H1 (cell line): ENCODE measurements at regions not wholly inside any gene's neighbourhood (a gene's known extent, or its start where the extent isn't known, plus 50 kb on each side); places are given as distances from the start of the nearest gene placed in this dataset.

Source experiments
- CTCF ChIA-PET: fragments of 300-600 bp; sonication (Branson Sonifier 250); formaldehyde crosslinking; loops from one replicate; lab custom pipeline; 2021; ENCODE audit not compliant: partially characterized antibody; lab: Charles Lee
- POLR2A ChIA-PET: fragments of 300-600 bp; sonication (Branson Sonifier 250); formaldehyde crosslinking; loops from one replicate; lab custom pipeline; 2021; ENCODE audit warnings: inconsistent platforms; ENCODE audit not compliant: partially characterized antibody; lab: Charles Lee
- DNase-seq, 2 experiments: peaks; one replicate each; pipeline versions ENCODE4 v3.0.0 to v3.0.0-alpha.2; 2010 to 2022; ENCODE audit warnings: low spot score in 2 of 2, low read depth in 1 of 2, mixed read lengths in 1 of 2
- FAIRE-seq: peaks from 2 replicates; lab custom pipeline; 2011; peaks lifted over from hg19 to GRCh38; lab: Jason Lieb, UNC
- H2AFZ ChIP-seq: 2 replicates; pipeline ENCODE4 v1.8.1; 2012; ENCODE audit warnings: low read length, inconsistent platforms
- H2AK5ac ChIP-seq: 2 replicates; pipeline ENCODE4 v1.6.1; 2013; ENCODE audit warnings: low read depth, low read length
- H2BK120ac ChIP-seq: replicated peaks from 2 replicates; pipeline ENCODE3; 2013; ENCODE audit warnings: low read depth, low read length, inconsistent platforms
- H2BK12ac ChIP-seq: 2 replicates; pipeline ENCODE4 v1.6.1; 2013; ENCODE audit warnings: low read depth, low read length
- H2BK15ac ChIP-seq: 2 replicates; pipeline ENCODE4 v1.6.1; 2013; ENCODE audit warnings: low read length
- H2BK20ac ChIP-seq: 2 replicates; pipeline ENCODE4 v1.6.1; 2013; ENCODE audit warnings: low read length
- H2BK5ac ChIP-seq: 2 replicates; pipeline ENCODE4 v1.6.1; 2013; ENCODE audit warnings: low read depth, low read length
- H3K14ac ChIP-seq: 2 replicates; pipeline ENCODE4 v1.6.1; 2013; ENCODE audit warnings: inconsistent platforms; ENCODE audit not compliant: insufficient read length
- H3K18ac ChIP-seq: 2 replicates; pipeline ENCODE4 v1.6.1; 2013; ENCODE audit warnings: low read length; ENCODE audit errors: extremely low read depth
- H3K23ac ChIP-seq: 2 replicates; pipeline ENCODE4 v1.6.1; 2013; ENCODE audit warnings: inconsistent platforms; ENCODE audit not compliant: insufficient read length
- H3K23me2 ChIP-seq: 2 replicates; pipeline ENCODE4 v1.6.1; 2013; ENCODE audit warnings: low read depth, low read length
- H3K27ac ChIP-seq: 2 replicates; pipeline ENCODE4 v1.6.1; 2011; ENCODE audit warnings: low read depth, low read length, inconsistent platforms
- H3K27me3 ChIP-seq, 4 experiments: replicated peaks in 1 of 4; 1 replicate in 1 of 4; 2 replicates in 3 of 4; pipeline versions ENCODE4 v1.6.1 to v1.8.1; 2011 to 2013; ENCODE audit warnings: low read length in 3 of 4, mild to moderate bottlenecking in 3 of 4, inconsistent platforms in 2 of 4, mixed read lengths in 2 of 4, moderate library complexity in 1 of 4; ENCODE audit not compliant: control insufficient read depth in 3 of 4, insufficient read depth in 3 of 4; ENCODE audit errors: extremely low read depth in 1 of 4
- H3K36me3 ChIP-seq, 4 experiments: 2 replicates each; pipeline versions ENCODE4 v1.6.1 to v1.8.1; 2011 to 2013; ENCODE audit warnings: mild to moderate bottlenecking in 4 of 4, low read length in 3 of 4, moderate library complexity in 2 of 4, control low read depth in 1 of 4, inconsistent platforms in 1 of 4; ENCODE audit not compliant: insufficient read depth in 4 of 4, control insufficient read depth in 2 of 4
- H3K4ac ChIP-seq: replicated peaks from 2 replicates; pipeline ENCODE3; 2013; ENCODE audit warnings: low read length, low read depth, mixed read lengths, inconsistent platforms; ENCODE audit not compliant: insufficient read length
- H3K4me1 ChIP-seq, 4 experiments: replicated peaks in 1 of 4; 1 replicate in 1 of 4; 2 replicates in 3 of 4; pipeline versions ENCODE4 v1.6.1 to v1.8.1; 2011 to 2013; ENCODE audit warnings: low read length in 3 of 4, inconsistent platforms in 2 of 4, mixed read lengths in 1 of 4; ENCODE audit not compliant: insufficient read depth in 4 of 4, control insufficient read depth in 3 of 4
- H3K4me2 ChIP-seq, 2 experiments: 2 replicates each; pipeline versions ENCODE4 v1.6.1 to v1.8.1; 2011 to 2013; ENCODE audit warnings: low read depth in 2 of 2, low read length in 2 of 2, control low read depth in 1 of 2, inconsistent platforms in 1 of 2, mild to moderate bottlenecking in 1 of 2; ENCODE audit not compliant: insufficient read depth in 1 of 2
- H3K4me3 ChIP-seq, 4 experiments: fragments of 200-600, 300-600 bp in 1 of 4; sonication (generic), shearing (Covaris generic), sonication (Bioruptor Twin) in 1 of 4; 2 replicates each; pipeline versions ENCODE4 v1.5.1 to v1.8.1; 2011 to 2016; ENCODE audit warnings: low read length in 4 of 4, low read depth in 3 of 4, control low read depth in 2 of 4, inconsistent platforms in 2 of 4, mild to moderate bottlenecking in 2 of 4, mixed read lengths in 1 of 4, moderate library complexity in 1 of 4; ENCODE audit not compliant: insufficient read depth in 2 of 4; ENCODE audit errors: extremely low read depth in 1 of 4
- H3K56ac ChIP-seq: replicated peaks from 2 replicates; pipeline ENCODE3; 2013; ENCODE audit warnings: low read depth, mild to moderate bottlenecking, mixed read lengths, low read length, inconsistent platforms; ENCODE audit not compliant: insufficient read length
- H3K79me1 ChIP-seq: 2 replicates; pipeline ENCODE4 v1.6.1; 2013; ENCODE audit warnings: low read depth, low read length, control low read depth
- H3K79me2 ChIP-seq, 2 experiments: 2 replicates each; pipeline versions ENCODE4 v1.6.1 to v1.8.1; 2012 to 2013; ENCODE audit warnings: low read length in 2 of 2, mild to moderate bottlenecking in 2 of 2, inconsistent platforms in 1 of 2; ENCODE audit not compliant: insufficient read depth in 2 of 2, control insufficient read depth in 1 of 2
- H3K9ac ChIP-seq, 4 experiments: replicated peaks in 1 of 4; 1 replicate in 1 of 4; 2 replicates in 3 of 4; pipeline versions ENCODE4 v1.6.1 to v1.8.1; 2011 to 2013; ENCODE audit warnings: low read depth in 3 of 4, low read length in 3 of 4, control low read depth in 2 of 4, mild to moderate bottlenecking in 2 of 4, moderate library complexity in 2 of 4, inconsistent platforms in 1 of 4; ENCODE audit errors: extremely low read depth in 1 of 4
- H3K9me3 ChIP-seq, 2 experiments: 2 replicates each; pipeline versions ENCODE4 v1.6.1 to v1.8.1; 2012 to 2013; ENCODE audit warnings: mild to moderate bottlenecking in 2 of 2, moderate library complexity in 2 of 2, control low read depth in 1 of 2, inconsistent platforms in 1 of 2, low read depth in 1 of 2, low read length in 1 of 2, mixed read lengths in 1 of 2; ENCODE audit not compliant: insufficient read depth in 2 of 2
- H4K20me1 ChIP-seq, 2 experiments: replicated peaks in 1 of 2; 2 replicates each; pipeline versions ENCODE3 to v1.8.1; 2011 to 2013; ENCODE audit warnings: inconsistent platforms in 2 of 2, low read length in 2 of 2, mild to moderate bottlenecking in 1 of 2; ENCODE audit not compliant: insufficient read depth in 2 of 2, control insufficient read depth in 1 of 2
- H4K5ac ChIP-seq: 2 replicates; pipeline ENCODE4 v1.6.1; 2013; ENCODE audit warnings: low read length, low read depth, mixed read lengths, inconsistent platforms; ENCODE audit not compliant: insufficient read length
- H4K8ac ChIP-seq: 2 replicates; pipeline ENCODE4 v1.8.0; 2013; ENCODE audit warnings: mild to moderate bottlenecking, moderate library complexity, low read length, inconsistent platforms; ENCODE audit not compliant: insufficient read depth; ENCODE audit errors: extremely low read depth
- H4K91ac ChIP-seq: replicated peaks from 2 replicates; pipeline ENCODE3; 2013; ENCODE audit warnings: low read length, mixed read lengths, inconsistent platforms; ENCODE audit not compliant: insufficient read length
- CHD1 ChIP-seq: IDR thresholded peaks from 2 replicates; pipeline ENCODE4 v1.6.1; 2012; ENCODE audit warnings: low read depth, low read length, improper control_type of control experiment
- EZH2 ChIP-seq: fragments of 200-600 bp; sonication (generic); IDR thresholded peaks from 2 replicates; pipeline ENCODE4 v1.7.1; 2012; ENCODE audit warnings: low read depth, mild to moderate bottlenecking, moderate library complexity, low read length, inconsistent platforms; ENCODE audit not compliant: severe bottlenecking
- HDAC2 ChIP-seq, 2 experiments: fragments of 300-600 bp in 1 of 2; sonication (generic) in 1 of 2; IDR thresholded peaks; 2 replicates each; pipeline ENCODE4 v1.6.1; 2011 to 2012; ENCODE audit warnings: low read depth in 2 of 2, low read length in 2 of 2, mild to moderate bottlenecking in 2 of 2, moderate library complexity in 2 of 2, borderline replicate concordance in 1 of 2, inconsistent platforms in 1 of 2
- MAFK ChIP-seq: IDR thresholded peaks from 2 replicates; pipeline ENCODE4 v1.6.1; 2012; ENCODE audit warnings: low read depth, mild to moderate bottlenecking, improper control_type of control experiment, low read length
- MAX ChIP-seq: IDR thresholded peaks from 2 replicates; pipeline ENCODE4 v1.6.1; 2012; ENCODE audit warnings: inconsistent platforms
- NRF1 ChIP-seq: IDR thresholded peaks from 2 replicates; pipeline ENCODE4 v1.6.1; 2011; ENCODE audit warnings: mild to moderate bottlenecking, low read depth, low read length, improper control_type of control experiment
- RBBP5 ChIP-seq: IDR thresholded peaks from 2 replicates; pipeline ENCODE4 v1.7.1; 2012; ENCODE audit warnings: low read depth, mild to moderate bottlenecking, inconsistent platforms, low read length, moderate library complexity, borderline replicate concordance
- RXRA ChIP-seq: IDR thresholded peaks from 2 replicates; pipeline ENCODE4 v1.6.1; 2011; ENCODE audit warnings: low read depth, mild to moderate bottlenecking, low read length, moderate library complexity; ENCODE audit not compliant: insufficient read depth
- SIX5 ChIP-seq: IDR thresholded peaks from 2 replicates; pipeline ENCODE4 v1.6.1; 2011; ENCODE audit warnings: mild to moderate bottlenecking, low read depth, low read length
- SP1 ChIP-seq: IDR thresholded peaks from 2 replicates; pipeline ENCODE4 v1.6.1; 2011; ENCODE audit warnings: low read depth, low read length
- SP4 ChIP-seq: IDR thresholded peaks from 2 replicates; pipeline ENCODE4 v1.6.1; 2012; ENCODE audit warnings: low read length, inconsistent platforms
- WGBS, 2 experiments: shearing (Covaris generic) in 1 of 2; methylation state at CpG; one replicate each; pipeline versions ENCODE4 v1.1.6 to v1.1.7; 2013 to 2015; ENCODE audit warnings: low lambda C conversion rate in 2 of 2, mixed read lengths in 2 of 2, inconsistent platforms in 1 of 2, low coverage in 1 of 2, missing lambda C conversion rate in 1 of 2; ENCODE audit not compliant: insufficient replicate concordance in 2 of 2, insufficient coverage in 1 of 2, insufficient read length in 1 of 2; ENCODE audit errors: extremely low coverage in 1 of 2, missing lambda C conversion rate in 1 of 2; 5-methylcytosine and 5-hydroxymethylcytosine counted together
- TF ChIP-seq, protein P1 (sequence below), 3 experiments: IDR thresholded peaks; 1 replicate in 2 of 3; 2 replicates in 1 of 3; pipeline versions ENCODE4 v1.5.1 to v1.6.1; 2011; ENCODE audit warnings: low read length in 3 of 3, mild to moderate bottlenecking in 3 of 3, inconsistent platforms in 2 of 3, low read depth in 1 of 3, moderate library complexity in 1 of 3; ENCODE audit not compliant: insufficient read depth in 1 of 3; ENCODE audit errors: control extremely low read depth in 1 of 3

- Histone ChIP-seq H2AK5ac (no peak overlapping the region), H2BK120ac (no peak overlapping the region), H3K79me2 (no peaks in the 10 kb centered on the region), H2BK20ac (no peak overlapping the region), H3K4ac (no peak overlapping the region), H3K14ac (no peak overlapping the region), H3K23me2 (no peaks in the 10 kb centered on the region), H3K56ac (no peak overlapping the region), H3K23ac (no peak overlapping the region), H2AFZ (no peak overlapping the region), H3K4me3 (no peak overlapping the region), H2BK5ac (no peak overlapping the region), H3K9ac (no peak overlapping the region), H4K91ac (no peak overlapping the region), H2BK15ac (no peak overlapping the region), H4K20me1 (no peaks in the 10 kb centered on the region), H3K27ac (no peak overlapping the region), H4K5ac (no peak overlapping the region), H4K8ac (no peak overlapping the region), H3K4me2 (no peak overlapping the region), H2BK12ac (no peak overlapping the region), H3K18ac (no peak overlapping the region), H3K4me1 (peaks cover 0 to 4% (median 0%) of the 10 kb centered on the region in 4 experiments; a peak in 2 of 7 replicates), H3K79me1 (no peaks in the 10 kb centered on the region), H3K36me3 (no peaks in the 10 kb centered on the region), H3K9me3 (no peaks in the 10 kb centered on the region), H3K27me3 (no peaks in the 10 kb centered on the region)
- ChIA-PET POLR2A (no interaction called here), CTCF (interaction anchor here (0.6 to 1.5 kb wide), 2 partner anchors 39 to 83 kb away, joined by 3 to 5 read pairs; no protein-coding TSS in a partner anchor)
- WGBS, 2 experiments, result 91% methylated on average over 6 of the region's 6 CpGs; no CpG with 5 or more reads in 1 of the 2 experiments
- DNase-seq (no peak), FAIRE-seq (no peak)
- no peak for TF ChIP-seq HDAC2 (IDR thresholded peaks at IDR 0.05; ENCODE audit: borderline replicate concordance in 1 of 2, low read depth in 2 of 2, low read length in 2 of 2)
- TF ChIP-seq SIX5, result no peak
- TF ChIP-seq, protein P1, sequence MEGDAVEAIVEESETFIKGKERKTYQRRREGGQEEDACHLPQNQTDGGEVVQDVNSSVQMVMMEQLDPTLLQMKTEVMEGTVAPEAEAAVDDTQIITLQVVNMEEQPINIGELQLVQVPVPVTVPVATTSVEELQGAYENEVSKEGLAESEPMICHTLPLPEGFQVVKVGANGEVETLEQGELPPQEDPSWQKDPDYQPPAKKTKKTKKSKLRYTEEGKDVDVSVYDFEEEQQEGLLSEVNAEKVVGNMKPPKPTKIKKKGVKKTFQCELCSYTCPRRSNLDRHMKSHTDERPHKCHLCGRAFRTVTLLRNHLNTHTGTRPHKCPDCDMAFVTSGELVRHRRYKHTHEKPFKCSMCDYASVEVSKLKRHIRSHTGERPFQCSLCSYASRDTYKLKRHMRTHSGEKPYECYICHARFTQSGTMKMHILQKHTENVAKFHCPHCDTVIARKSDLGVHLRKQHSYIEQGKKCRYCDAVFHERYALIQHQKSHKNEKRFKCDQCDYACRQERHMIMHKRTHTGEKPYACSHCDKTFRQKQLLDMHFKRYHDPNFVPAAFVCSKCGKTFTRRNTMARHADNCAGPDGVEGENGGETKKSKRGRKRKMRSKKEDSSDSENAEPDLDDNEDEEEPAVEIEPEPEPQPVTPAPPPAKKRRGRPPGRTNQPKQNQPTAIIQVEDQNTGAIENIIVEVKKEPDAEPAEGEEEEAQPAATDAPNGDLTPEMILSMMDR (IDR thresholded peaks at IDR 0.05; ENCODE audit: control extremely low read depth in 1 of 3, insufficient read depth in 1 of 3, low read depth in 1 of 3, low read length in 3 of 3), result no peak
- TF ChIP-seq RXRA, result no peak
- TF ChIP-seq SP1, result no peak
- TF ChIP-seq EZH2, result no peak
- TF ChIP-seq SP4, result no peak
- no peak for TF ChIP-seq NRF1
- no peak for TF ChIP-seq MAX
- TF ChIP-seq CHD1, result no peak
- no peak for TF ChIP-seq RBBP5
- TF ChIP-seq MAFK, result no peak
These were observed 388.9 kb upstream of the ANO3 start for GRCh38 chr11:25943031-25943430.
